ENCODE measurements at regions not wholly inside any gene's neighbourhood (a gene's known extent, or its start where the extent isn't known, plus 50 kb on each side); places are given as distances from the start of the nearest gene placed in this dataset.

DNA sequence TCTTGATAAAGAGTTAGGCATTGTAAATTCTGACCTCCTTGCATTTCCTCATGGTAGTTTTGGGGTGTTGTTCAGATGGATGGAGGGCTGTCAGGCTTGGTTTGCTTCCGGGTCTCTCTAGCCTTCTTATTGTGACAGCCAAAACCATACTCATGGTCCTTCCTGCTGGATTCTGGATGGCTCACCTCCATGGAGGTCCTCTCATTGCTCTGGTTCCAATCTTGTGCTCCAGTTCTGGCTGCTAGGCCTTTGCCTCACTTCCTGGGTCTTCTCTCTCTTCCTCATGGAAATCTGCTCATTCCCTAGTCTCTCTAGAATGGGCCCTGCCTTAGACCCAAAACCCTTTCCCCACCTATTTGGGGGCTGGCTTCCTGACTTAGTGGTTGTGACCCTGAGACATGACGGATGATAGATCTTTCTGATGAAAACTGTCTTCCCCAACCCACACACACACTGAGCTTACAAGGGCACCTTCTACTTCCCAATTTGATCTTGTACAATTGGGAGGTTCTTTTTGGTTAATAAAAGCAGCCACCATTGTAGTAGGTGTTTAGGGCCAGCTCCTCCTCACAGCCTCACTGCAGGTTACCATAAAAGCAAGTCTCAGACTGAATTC is 66.2 kb upstream of the XCR1 start:
- H3K27ac ChIP-seq (ENCODE audit: low read length): no peak overlapping the region
- TF ChIP-seq, protein P1, sequence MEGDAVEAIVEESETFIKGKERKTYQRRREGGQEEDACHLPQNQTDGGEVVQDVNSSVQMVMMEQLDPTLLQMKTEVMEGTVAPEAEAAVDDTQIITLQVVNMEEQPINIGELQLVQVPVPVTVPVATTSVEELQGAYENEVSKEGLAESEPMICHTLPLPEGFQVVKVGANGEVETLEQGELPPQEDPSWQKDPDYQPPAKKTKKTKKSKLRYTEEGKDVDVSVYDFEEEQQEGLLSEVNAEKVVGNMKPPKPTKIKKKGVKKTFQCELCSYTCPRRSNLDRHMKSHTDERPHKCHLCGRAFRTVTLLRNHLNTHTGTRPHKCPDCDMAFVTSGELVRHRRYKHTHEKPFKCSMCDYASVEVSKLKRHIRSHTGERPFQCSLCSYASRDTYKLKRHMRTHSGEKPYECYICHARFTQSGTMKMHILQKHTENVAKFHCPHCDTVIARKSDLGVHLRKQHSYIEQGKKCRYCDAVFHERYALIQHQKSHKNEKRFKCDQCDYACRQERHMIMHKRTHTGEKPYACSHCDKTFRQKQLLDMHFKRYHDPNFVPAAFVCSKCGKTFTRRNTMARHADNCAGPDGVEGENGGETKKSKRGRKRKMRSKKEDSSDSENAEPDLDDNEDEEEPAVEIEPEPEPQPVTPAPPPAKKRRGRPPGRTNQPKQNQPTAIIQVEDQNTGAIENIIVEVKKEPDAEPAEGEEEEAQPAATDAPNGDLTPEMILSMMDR (conservative IDR thresholded peaks at IDR 0.05; ENCODE audit: low read depth, low read length): no peak
- no peak for TF ChIP-seq EZH2phosphoT487 (IDR thresholded peaks at IDR 0.05; ENCODE audit: borderline replicate concordance, low read length)
- TF ChIP-seq EZH2 (IDR thresholded peaks at IDR 0.05; ENCODE audit: low read length, unreplicated experiment): no peak
- DNase-seq: no peak
- H3K9me2 ChIP-seq (replicated peaks; ENCODE audit: low read length): no peaks in the 10 kb centered on the region
- ChIA-PET POLR2A (ENCODE audit: unreplicated experiment) (no interaction called here), CTCF (interaction anchor here (0.6 kb wide), 1 partner anchor 112 kb away, joined by 3 read pairs; no protein-coding TSS in a partner anchor)
- no peaks in the 10 kb centered on the region for H3F3A ChIP-seq (ENCODE audit: low read length, unreplicated experiment)
- intact Hi-C loops (cut with micrococcal nuclease): no loop called here
- H3K79me2 ChIP-seq (ENCODE audit: low read length): no peaks in the 10 kb centered on the region
- no peak overlapping the region for H3K4me2 ChIP-seq (ENCODE audit: low read length)
- H3K9ac ChIP-seq (ENCODE audit: low read length): no peak overlapping the region
- H3K9me3 ChIP-seq (ENCODE audit: low read length): no peaks in the 10 kb centered on the region
- H3K4me1 ChIP-seq (ENCODE audit: insufficient read depth, low read length): peaks cover 25% of the 10 kb centered on the region
- no peaks in the 10 kb centered on the region for H4K20me1 ChIP-seq (ENCODE audit: low read length)
- H3K36me3 ChIP-seq (ENCODE audit: low read depth, low read length): no peaks in the 10 kb centered on the region
- H2AFZ ChIP-seq (ENCODE audit: low read length): no peak overlapping the region
- no peak overlapping the region for H3K4me3 ChIP-seq (ENCODE audit: low read length)
- BruUV-seq (replicated peaks): no TSS peak
- no peaks in the 10 kb centered on the region for H3K27me3 ChIP-seq (ENCODE audit: low read length)
- ATAC-seq: no peak

DNA sequence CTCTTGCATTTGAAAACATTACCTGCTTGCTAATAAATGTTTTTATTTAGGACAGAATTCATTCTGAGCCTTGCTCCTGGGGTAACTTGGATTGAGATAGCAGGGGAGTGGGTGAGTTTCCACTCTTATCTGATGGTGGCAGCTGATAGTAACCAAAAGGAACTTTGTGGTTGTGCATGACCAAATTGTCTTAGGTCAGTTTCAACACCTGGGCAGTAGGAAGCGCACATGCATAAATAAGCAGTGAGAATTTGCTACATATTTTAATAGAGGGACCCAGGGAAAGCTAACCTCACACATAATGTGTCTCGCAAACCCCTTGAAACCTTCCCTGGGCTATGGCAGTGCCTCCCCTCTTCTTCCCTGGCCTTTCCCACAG is 65.4 kb upstream of the XCR1 start:
- Histone ChIP-seq H3K27me3 (ENCODE audit: low read length) (no peaks in the 10 kb centered on the region), H3K36me3 (ENCODE audit: low read depth, low read length) (no peaks in the 10 kb centered on the region), H3K27ac (ENCODE audit: low read length) (no peak overlapping the region), H3K79me2 (ENCODE audit: low read length) (no peaks in the 10 kb centered on the region), H3K4me3 (ENCODE audit: low read length) (no peak overlapping the region), H2AFZ (ENCODE audit: low read length) (no peak overlapping the region), H3K9ac (ENCODE audit: low read length) (no peak overlapping the region), H3K9me2 (replicated peaks; ENCODE audit: low read length) (no peaks in the 10 kb centered on the region), H3K9me3 (ENCODE audit: low read length) (no peaks in the 10 kb centered on the region), H3K4me2 (ENCODE audit: low read length) (no peak overlapping the region), H3F3A (ENCODE audit: low read length, unreplicated experiment) (no peaks in the 10 kb centered on the region), H4K20me1 (ENCODE audit: low read length) (no peaks in the 10 kb centered on the region), H3K4me1 (ENCODE audit: insufficient read depth, low read length) (peaks cover 21% of the 10 kb centered on the region)
- POLR2A ChIA-PET (ENCODE audit: unreplicated experiment): no interaction called here
- TF ChIP-seq, protein P1 (conservative IDR thresholded peaks at IDR 0.05; ENCODE audit: low read depth, low read length): no peak
- TF ChIP-seq EZH2 (IDR thresholded peaks at IDR 0.05; ENCODE audit: low read length, unreplicated experiment): no peak
- no peak for TF ChIP-seq EZH2phosphoT487 (IDR thresholded peaks at IDR 0.05; ENCODE audit: borderline replicate concordance, low read length)
- DNase-seq: no peak
- BruUV-seq (replicated peaks): no TSS peak
- ATAC-seq: no peak
- CTCF ChIA-PET: interaction anchor here (0.6 kb wide), 1 partner anchor 113 kb away, joined by 3 read pairs; no protein-coding TSS in a partner anchor
- intact Hi-C loops (cut with micrococcal nuclease): no loop called here
